ENCODE measurements at regions not wholly inside any gene's neighbourhood (a gene's known extent, or its start where the extent isn't known, plus 50 kb on each side); places are given as distances from the start of the nearest gene placed in this dataset.

DNA sequence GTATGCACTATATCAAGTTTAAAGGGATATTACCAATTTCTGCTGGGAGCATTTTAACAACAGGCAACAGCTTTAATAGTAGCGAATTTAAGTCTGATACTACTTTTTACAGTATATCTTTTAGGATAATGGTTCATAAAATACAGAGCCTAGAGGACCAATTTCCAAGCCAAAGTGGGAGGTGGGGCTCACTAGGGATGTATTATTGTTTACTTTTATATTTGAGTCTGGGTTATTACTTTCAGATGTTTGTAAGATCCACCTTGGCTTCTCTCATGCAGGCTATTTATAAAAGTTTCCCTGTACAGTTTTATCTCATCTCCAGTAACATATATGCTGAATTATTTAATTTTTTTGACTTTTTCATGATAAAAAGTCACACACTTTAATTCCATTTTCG is 242.0 kb downstream of the CMPK2 start:
- no peak for DNase-seq (ENCODE audit: low read depth in 2 of 2)

DNA sequence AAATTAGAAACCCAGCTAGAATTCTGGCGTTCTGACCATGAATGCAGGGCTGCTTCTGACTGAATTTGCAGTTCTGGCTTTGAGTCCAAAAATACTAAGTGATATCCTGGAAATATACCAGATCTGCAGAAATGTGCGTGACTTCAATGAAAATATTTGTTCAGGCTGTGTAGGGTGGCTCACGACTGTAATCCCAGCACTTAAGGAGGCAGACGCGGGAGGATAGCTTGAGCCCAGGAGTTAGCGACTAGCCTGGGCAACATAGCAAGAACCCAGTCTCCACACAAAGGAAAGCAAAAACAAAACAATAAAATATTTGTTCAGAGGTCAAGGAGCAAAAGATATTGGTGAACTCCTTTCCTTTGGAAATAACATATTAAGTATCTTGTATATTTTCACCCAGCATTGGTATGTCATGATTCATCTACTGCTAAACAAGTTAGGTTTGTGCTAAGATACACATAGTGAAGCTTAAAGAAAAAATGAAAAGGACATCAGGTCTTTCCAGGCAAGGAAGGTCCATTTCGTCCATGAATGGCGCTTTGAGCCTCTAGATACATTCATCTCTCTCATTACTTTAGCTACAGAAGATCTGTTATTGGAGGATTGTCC is 239.2 kb downstream of the CMPK2 start:
- DNase-seq (ENCODE audit: low read depth in 2 of 2), result no peak

DNA sequence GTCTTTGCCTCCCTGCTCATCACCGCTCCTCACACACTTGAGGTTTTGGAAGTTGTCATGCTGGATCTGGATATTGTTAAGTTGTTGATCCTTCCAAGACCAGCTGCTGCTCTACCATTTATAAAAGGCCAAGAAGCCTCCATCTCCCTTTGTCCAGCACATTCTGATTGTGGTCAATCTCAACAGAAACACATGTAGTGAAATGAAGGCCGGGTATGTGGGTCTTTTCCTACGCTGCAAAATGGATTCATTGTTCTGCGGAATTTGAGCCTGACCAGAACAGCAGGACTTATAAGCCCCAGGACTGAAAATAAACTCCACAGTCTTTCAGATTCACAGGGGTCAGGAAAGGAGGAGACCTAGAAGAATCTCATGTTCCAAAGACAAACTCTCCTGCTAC is 238.4 kb downstream of the CMPK2 start:
- DNase-seq (ENCODE audit: low read depth in 2 of 2), result no peak

DNA sequence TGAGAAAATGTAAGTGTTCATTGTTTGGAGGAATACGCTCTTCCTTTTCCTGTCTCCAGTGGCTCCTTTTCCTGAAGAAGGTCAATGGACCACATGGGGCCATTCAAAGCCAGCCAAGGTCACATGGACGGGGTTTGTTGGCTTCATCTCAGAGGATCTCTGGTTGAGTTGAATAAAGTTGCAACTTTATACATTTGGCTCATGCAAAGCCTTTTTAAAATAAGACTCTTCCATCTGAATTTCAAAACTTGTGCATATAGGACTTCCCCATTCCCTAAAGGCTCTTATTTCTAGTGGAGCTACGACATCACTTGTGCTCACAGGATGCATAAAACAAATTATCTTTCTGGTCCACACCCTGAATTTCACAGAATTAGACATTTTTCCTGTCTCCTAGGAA is 235.5 kb downstream of the CMPK2 start:
- DNase-seq (ENCODE audit: low read depth in 2 of 2), result no peak

DNA sequence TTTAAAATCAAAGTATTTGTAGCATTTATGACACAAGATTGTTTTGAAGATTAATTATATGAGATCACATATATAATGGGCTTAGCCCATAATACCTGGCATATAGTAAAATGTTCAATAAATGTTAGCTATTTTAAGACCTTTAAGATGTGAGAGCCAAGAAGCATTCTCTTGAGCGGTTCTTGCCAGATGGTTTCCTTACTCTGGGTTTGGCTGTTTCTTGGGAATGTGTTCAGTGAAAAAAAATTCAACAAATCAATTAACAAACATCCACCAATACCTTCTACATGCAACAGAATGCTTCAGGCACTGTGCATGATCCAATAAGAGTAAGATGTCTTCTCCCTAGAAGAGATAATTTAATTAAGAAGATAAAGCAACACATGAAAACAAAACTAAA is 230.4 kb downstream of the CMPK2 start:
- DNase-seq (ENCODE audit: low read depth in 2 of 2), result no peak

DNA sequence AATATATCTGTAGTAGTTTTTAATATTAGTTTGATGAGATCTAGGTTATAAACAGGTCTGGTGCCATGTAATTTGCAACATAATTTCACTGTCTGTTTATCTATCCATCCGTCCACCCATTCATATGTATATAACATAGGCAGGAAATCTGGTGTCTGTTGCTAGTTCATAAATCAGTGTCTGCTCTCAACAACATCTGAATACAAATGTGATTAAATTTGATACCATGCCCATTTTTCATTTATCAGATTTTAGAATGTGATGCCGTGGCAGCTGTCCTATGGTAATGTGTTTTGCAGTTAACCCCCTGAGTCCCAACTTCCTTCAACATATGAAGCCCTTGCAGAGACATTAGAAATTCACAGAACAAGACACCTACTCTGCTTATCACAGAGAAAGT is 228.4 kb downstream of the CMPK2 start:
- no peak for DNase-seq (ENCODE audit: low read depth in 2 of 2)

DNA sequence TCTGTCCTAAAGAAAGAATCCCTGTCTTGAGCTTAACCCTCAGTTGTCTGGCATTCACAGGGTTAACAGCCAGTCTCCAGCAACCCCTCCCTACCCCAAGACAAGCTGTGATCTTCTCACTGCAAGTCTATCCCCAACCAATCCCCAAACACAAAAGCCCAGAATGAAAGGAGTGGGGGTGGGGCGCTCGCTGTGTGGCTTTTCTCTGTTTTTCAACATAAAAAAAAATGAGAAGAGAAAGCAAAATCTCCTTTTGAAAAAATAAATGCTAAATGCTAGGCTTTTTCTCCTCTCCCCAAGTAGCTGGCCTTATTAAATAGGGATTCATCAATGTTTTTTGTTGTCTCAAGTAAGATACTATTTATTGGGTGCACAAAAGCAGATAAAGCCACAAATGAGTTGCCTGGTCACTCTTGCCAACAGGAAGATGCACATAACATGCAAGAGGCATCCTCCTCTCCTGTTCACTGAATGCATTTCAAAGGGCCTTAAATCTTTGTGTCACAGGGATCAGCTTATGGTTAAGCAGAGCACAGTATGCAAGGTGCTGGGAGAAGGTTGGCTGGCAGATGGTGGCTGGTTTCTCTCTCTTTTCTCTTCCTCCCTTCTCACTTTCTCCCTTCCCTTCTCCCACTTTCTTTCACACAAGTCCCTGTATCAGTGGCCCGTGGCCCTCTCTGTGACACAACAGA is 225.6 kb downstream of the CMPK2 start:
- DNase-seq (ENCODE audit: low read depth in 2 of 2), result no peak

DNA sequence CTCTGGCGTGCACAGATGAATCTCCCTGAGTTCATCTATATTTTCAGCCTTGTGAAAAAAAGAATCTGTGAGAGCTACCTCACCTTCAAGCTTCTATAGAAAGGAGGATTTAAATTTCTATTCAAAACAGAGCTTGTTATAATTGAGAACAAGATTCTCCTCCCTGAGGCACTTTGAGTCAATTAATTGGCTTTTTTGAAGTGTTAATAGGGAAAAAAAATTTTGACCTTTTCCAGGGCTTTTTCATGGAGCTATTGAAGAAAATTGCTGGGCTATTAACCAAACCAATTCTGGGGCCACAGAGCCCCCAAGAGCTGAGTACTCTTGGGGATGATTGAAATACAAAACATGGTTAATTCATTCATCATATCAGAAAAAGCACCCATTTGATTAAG is 225.1 kb downstream of the CMPK2 start:
- no peak for DNase-seq (ENCODE audit: low read depth in 2 of 2)

DNA sequence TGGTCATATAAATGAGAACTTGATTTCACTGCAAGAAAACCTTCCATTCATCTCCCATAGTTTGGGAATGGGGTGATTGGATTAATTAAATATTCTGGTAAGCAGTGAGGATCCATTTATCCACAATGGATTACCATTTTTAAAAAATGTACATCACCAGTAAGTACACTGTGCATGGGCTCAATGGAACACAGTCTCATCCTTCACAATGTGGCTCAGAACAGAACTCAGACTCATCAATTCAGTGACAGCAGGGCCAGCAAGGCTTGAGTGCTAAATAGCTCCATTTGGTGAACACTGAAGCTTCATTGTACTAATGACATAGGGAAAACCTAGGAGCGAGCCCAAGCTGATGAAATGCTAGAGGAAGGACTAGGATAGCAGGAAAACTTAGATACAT is 223.8 kb downstream of the CMPK2 start:
- DNase-seq (ENCODE audit: low read depth in 2 of 2), result no peak

DNA sequence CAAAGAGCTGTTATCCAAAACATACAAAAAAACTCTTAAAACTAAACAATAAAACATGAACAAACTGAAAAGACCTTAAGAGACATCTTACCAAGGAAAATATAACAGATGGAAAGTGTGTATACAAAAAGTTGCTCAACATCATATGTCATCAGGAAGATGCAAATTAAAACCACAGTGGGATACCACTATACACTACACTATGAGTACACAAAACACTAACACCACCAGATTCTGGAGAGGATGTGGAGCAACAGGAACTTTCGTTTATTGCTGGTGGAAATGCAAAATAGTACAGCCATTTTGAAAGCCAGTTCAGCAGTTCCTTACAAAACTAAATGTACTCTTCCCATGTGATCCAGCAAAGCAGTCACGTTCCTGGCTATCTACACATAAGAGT is 221.4 kb downstream of the CMPK2 start:
- DNase-seq (ENCODE audit: low read depth in 2 of 2), result no peak

DNA sequence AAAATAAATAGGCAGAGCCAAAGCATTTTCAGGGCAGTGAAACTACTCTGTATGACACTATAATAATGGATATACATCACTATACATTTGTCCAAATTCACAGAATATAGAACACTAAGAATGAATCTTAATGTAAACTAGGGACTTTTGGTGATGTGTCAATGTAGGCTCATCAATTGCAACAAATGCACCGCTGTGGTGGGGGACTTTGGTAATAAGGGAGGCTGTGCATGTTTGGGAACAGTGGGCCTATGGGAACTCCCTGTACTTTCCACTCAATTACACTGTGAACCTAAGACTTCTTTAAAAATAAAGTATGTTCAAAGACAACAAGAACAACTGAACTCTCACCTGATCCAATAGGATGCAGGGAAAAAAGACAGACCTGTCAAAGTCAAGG is 220.7 kb downstream of the CMPK2 start:
- no peak for DNase-seq (ENCODE audit: low read depth in 2 of 2)

DNA sequence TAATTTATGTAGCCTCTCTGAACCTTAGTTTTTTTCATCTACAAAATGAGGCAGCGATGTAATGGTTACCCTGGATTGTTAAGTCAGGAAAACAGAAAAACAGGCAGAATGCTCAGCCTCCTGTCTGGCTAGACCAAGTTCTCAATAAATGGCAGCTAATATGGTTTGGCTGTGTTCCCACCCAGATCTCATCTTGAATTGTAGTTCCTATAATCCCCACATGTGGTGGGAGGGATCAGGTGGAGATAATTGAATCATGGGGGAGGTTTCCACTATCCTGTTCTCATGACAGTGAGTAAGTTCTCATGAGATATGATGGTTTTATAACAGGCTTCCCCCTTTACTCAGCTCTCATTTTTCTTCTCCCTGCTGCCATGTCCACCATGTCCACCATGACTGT is 220.0 kb downstream of the CMPK2 start:
- no peak for DNase-seq (ENCODE audit: low read depth in 2 of 2)

DNA sequence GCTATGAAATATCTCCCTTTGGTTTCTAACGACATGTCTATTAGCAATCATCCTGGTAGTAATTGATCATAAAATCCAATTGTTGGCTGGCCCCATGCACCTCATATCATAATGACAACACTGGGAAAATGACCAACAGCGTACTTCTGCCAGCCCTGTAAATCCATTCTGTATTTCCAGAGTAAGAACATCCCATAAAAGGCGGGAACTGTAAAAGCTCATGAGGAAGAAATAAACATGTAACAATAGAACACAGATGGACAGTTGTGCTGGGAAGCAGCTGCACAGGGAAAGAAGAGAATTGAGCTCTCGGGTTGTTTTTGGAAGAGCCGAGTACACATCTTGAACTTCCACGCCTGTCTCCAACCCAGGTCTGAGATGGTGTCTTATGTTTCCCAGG is 218.7 kb downstream of the CMPK2 start:
- DNase-seq (ENCODE audit: low read depth in 2 of 2), result no peak

DNA sequence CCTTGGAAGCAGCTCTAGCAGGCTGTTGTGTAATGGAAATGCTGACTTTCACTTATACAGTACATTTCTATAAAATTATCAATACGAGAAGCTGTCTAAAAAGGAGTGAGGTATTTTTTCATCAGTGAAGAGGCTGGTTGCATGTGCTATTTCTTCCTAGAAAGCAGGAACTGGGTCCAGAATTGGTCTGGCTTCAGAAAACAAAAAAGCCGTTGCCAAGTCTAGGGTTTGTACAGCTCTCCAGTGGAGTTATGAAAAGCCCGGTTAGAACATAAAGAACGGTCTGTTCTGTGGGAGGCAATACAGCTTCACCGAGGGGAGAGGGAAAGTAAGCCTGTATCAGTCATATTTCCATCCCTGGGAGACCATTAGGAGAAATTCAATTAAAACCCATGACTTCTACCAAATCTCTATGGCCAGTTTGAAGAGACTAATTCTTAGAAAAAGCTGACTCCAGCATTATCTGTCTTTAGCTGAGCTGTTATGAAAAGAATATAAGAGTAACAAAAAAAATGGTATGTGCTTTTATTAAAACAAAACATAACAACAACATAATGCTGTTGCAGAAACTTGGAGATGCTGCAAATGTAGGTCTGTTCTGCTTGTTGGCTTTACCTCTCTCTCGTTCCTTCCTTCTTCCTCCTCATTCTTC is 217.0 kb downstream of the CMPK2 start:
- DNase-seq (ENCODE audit: low read depth in 2 of 2), result no peak

DNA sequence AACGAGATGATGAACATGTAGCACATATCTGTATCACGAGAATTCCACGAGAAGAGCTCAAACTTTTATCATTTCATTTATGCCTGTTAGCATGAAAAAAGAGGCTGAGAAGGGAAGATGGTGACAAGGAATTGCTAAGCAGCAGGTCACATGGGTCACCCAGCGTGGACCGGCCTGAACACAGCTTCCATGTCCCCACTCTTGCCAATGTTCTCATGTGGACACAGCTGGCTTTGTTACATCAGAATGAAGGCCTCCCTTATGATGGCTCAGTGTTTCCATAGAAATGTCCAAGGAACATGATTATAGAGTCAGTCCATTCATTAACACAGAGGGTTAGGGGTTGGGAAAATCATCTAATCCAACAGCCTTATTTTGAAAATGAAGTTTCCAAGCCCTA is 215.4 kb downstream of the CMPK2 start:
- no peak for DNase-seq (ENCODE audit: low read depth in 2 of 2)

DNA sequence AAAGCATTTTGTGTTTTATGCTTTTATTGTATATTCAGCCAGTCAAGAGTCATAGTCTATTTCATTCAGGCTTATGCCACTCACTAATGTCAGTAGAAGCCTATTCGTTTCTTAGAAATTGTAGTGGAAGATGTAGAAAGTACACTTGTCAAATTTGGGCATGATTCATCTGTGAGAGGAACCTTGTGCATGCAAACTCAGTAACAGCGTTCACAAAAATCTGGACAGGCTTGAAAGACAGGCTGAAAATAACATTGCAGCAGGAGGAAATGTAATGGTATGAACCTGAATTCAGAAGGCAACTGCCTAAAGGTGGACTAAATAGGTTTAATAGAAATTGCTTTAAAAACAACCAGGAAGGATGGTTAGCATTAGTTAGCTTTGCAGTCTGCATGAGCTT is 213.5 kb downstream of the CMPK2 start:
- DNase-seq (ENCODE audit: low read depth in 2 of 2), result no peak

DNA sequence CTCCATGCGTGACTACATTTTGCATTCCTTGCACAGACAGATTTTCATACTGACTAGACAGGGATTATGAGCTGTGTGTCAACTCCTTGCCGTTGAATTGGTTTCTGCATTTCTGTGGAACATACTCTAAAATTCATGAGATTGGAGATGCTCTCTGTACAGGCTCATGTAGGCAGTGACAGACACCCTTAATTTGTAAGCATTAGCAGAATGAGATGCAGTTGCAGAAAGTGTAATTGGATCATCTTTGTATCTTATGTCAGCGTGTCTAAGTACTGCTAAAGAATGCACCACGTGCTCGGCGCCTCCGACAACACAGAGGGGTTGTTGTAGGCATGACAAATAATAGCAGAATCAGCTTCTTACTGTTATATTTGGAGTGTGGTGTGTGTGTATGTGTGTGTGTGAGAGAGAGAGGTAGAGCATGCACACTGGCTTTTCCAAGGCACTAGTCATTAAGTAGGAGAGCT is 212.4 kb downstream of the CMPK2 start:
- DNase-seq (ENCODE audit: low read depth in 2 of 2), result no peak

DNA sequence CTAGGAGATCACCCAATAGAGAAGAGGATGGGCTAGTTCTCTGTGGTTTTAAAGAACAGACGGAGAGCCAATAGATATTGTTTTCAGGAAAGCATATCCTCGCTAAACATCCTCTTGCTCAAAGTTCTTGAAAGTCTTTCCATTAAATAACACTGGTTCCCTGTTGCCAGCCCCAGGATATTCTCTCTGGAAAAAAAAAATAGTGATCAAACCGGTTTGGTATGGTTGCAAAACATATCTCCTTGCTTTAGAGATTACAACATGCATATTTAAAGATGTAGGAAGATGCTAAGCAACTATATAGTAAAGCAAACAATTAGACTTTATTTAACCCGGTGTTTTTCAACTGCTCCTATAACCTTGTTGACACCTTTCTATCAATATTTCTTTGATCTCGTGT is 211.4 kb downstream of the CMPK2 start:
- no peak for DNase-seq (ENCODE audit: low read depth in 2 of 2)

DNA sequence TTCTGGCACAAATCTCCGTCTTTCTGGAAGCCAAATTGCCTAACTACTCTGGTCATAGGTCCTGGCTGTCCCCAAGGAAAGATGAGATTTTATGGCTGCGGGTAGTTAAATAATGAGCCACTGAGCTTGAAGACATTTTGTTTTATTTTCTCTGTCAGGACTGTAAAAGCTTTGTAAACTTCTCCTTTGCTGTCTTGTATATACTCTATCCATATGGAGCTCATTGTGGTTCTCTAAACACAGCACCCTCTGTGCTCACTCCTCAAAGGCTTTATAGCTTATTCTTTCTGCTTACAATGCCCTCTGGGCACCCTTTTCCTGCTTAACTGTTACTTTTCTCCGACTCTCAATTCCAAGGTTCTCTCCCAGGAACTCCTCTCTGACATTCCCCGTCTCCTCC is 209.1 kb downstream of the CMPK2 start:
- DNase-seq (ENCODE audit: low read depth in 2 of 2), result no peak

DNA sequence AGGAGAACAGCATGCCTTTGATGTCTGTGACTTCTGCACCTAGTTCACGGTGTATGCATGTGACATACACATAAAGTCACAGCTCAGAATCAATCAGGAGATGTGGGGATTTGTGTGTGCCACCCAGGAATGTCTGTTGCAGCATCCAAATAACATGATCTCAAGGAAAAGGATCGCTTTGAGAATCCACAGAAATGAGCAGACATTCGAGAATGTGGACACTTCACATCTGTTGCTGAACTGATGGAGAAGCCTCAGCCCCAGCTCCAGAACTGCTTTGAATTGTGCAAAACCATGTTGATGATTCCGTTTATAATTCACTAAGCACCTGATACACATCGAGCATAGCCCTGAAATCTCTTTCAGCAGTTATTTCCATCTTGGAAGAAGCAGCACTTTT is 208.6 kb downstream of the CMPK2 start:
- DNase-seq (ENCODE audit: low read depth in 2 of 2), result no peak

DNA sequence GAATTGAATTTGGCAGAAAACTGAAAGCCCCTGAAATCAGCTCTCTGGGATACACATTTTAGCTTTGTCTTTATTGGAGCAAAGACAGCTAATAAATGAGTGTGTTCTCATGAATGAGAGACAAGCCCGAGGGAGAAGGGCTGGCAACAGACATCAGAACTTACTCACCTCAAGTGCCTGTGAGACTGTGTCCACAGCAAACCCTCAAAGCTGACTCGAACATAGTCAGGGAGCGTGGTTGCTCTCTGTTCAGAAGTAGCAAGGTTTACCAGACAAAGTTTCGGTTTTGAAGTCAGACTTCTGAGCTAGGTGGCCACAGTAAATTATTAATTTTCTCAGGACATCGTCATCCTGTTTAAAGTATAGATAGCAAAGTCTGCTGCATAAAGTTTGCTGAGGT is 207.9 kb downstream of the CMPK2 start:
- DNase-seq (ENCODE audit: low read depth in 2 of 2), result no peak

DNA sequence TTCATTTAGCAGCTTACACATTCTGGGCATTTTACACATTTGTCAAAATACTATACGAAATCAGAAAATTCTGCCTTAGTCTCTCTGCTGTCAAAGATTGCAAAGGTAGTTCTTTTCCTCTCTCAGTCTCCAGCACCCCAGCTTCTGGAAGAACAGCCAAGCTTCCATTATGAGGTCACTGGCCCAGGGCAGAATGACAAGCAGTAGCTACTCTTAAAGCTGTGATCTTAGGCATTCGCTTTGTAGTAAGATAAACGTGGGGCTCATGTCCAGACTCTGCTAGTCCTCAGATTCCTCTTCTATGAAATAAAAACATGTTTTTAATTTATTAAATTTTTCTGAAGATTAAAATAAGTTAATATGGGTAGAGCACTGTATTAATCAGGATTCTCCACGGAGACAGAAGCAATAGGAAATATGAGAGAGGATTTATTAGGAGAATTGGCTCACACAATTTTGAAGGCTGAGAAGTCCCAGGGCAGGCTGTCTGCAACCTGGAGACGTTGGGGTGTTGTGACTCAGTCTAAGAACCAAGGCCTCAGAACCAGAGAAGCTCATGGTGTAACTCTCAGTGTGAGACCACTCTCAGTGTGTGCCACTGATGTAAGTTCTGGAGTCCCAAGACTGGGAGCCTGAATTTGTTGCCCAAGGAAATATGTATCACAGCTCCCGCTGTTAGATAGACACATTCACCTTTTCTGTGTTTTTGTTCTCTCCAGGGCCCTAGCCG is 201.2 kb downstream of the CMPK2 start:
- no peak for DNase-seq (ENCODE audit: low read depth in 2 of 2)
